ENCODE measurements at regions not wholly inside any gene's neighbourhood (a gene's known extent, or its start where the extent isn't known, plus 50 kb on each side); places are given as distances from the start of the nearest gene placed in this dataset.

DNA sequence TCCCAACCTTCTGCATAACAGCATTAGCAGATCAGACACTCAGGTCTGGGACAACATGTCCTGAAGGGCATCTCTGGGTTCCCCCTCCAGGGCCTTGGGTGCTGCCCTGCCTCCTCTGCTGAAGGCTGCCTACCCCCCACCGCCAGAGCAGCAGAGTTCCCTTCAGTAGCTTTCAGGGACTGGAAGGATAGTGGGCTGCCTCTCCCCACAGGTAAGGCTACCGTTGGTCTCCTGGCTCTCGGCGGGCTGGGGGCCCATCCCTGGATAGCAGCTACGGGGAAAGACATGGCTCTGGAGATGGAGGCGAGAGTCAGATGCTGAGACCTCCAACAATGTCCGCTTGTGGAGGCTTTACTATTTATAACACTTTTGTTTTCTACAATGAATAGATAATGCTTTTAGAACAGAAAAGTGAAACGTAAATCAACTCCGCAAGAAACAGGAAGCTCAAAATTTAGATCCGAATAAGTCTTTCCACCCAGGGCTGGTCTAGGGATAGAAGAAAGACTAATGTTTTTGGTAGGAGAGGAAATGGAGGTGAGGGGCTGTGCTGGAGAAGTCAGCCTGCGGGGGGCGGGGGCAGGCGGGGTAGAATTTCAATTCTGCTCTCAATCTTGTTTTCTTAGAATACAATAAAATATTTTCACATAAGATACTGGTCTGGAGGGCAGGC is 58.4 kb downstream of the ARL4C start:
- intact Hi-C loops (cut with DNase I), result no loop called here
- ATAC-seq (no peak), DNase-seq (no peak)

DNA sequence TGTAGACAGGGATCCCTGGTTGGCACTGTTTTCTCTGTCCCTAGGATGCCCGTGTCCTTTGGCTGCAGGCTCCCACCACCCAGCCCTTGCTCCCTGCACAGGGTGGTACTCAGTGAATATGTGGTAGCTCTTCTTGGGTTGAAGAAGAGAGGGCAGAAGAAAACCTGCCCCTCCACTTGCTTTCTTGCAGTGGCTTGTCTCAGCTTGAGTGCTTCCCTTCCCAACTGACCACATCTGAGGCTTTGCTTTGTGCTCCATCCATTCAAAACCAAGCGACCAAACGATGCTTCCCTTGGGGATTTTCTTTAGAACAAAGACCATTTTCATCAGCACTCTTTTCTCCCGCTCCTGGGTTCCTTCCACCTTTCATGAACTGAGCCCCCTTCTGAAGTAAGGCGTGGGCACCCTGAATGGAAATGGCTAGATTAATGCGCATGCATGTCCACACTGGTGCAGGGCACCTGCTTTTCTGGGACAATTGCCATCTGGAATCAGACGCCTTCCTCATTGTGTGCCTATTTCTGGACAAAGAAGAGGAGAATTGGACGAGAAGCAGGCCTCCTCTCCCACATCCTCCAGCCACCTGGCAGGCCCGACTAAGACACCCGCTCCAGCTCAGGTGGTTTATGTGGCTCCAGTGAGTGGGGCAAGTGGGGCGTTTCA is 59.1 kb downstream of the ARL4C start:
- no peak for DNase-seq
- intact Hi-C loops (cut with DNase I), result no loop called here
- ATAC-seq, result peak; percentile 19 to 39

DNA sequence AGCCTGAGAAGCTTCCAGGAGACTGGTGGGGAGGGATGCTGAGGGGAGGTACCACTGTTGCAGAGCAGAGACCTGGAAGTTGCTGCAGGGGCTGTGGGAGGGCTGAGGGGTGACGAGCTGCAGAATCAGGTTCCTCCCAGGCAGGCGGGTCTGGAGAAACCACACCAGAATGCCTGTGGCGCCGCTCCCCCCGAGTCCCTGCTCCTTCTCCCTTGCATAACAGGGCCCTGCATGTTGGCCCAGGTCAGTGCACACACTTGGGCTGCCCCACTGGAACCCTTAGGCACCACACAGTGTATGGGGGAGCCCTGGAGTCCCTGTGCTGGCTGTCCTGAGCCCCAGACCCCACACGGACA is 60.4 kb downstream of the ARL4C start:
- ATAC-seq (peak in 1 of 2 donors; percentile 26), DNase-seq (no peak)
- intact Hi-C loops (cut with DNase I), result no loop called here

GRCh38 chr2:234435836-234436481 is 60.9 kb downstream of the ARL4C start:
- intact Hi-C loops (cut with DNase I), result no loop called here
- DNase-seq (no peak), ATAC-seq (peak in 1 of 2 donors; percentile 65)

GRCh38 chr2:234433201-234433600 is 63.7 kb downstream of the ARL4C start:
- DNase-seq (no peak), ATAC-seq (no peak)
- intact Hi-C loops (cut with DNase I), result no loop called here

- no peak for ATAC-seq
Observed at GRCh38 chr2:234430871-234431270, 66.0 kb downstream of the ARL4C start.

DNA sequence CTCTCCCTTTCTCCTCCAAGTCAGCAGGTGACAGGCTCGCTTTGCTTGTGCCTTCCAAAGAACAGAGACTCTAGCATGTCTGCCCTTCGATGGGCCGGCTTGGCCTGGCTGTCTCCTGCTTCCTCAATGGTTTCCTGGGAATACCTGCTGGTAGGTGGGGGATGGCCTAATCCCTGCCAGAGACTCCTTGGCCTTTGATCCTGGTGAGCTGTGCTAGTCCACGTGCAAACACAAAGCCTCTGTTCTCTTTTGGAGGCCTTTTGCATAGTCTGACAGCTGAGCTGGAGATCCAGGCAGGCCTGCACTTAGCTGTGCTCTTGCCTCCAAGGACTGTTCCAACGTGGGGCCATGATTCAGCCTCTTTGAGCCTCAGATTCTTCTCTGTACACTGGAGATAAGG is 67.6 kb downstream of the ARL4C start:
- intact Hi-C loops (cut with DNase I), result no loop called here
- DNase-seq, result no peak
- ATAC-seq, result no peak

More at GRCh38 chr2:234430871-234431270, 66.0 kb downstream of the ARL4C start:
- intact Hi-C loops (cut with DNase I), result no loop called here
- DNase-seq, result no peak

GRCh38 chr2:234427081-234428061 is 69.5 kb downstream of the ARL4C start:
- no peak for DNase-seq
- ATAC-seq, result peak in 1 of 2 donors; percentile 44
- intact Hi-C loops (cut with DNase I), result no loop called here

DNA sequence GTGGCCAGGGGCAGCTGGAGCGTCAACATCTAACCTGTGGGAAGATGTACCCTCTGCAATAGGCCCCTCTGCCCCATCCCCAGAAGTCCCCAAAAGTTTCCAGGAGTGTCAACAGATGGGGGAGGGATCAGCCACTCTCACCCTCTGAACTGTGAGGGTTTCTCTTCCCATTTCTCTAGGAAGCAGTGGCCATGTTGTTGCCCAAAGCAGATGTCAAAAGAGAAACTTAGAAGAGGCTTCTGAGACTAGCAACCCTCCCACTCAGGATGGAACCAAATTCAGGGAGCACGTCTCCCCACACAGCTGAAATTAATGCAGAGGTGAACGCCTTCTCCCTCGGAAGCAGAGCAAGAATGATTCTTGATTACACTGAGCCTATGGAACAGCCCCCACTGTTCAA is 70.3 kb downstream of the ARL4C start:
- DNase-seq (no peak), ATAC-seq (no peak)
- intact Hi-C loops (cut with DNase I), result no loop called here

DNA sequence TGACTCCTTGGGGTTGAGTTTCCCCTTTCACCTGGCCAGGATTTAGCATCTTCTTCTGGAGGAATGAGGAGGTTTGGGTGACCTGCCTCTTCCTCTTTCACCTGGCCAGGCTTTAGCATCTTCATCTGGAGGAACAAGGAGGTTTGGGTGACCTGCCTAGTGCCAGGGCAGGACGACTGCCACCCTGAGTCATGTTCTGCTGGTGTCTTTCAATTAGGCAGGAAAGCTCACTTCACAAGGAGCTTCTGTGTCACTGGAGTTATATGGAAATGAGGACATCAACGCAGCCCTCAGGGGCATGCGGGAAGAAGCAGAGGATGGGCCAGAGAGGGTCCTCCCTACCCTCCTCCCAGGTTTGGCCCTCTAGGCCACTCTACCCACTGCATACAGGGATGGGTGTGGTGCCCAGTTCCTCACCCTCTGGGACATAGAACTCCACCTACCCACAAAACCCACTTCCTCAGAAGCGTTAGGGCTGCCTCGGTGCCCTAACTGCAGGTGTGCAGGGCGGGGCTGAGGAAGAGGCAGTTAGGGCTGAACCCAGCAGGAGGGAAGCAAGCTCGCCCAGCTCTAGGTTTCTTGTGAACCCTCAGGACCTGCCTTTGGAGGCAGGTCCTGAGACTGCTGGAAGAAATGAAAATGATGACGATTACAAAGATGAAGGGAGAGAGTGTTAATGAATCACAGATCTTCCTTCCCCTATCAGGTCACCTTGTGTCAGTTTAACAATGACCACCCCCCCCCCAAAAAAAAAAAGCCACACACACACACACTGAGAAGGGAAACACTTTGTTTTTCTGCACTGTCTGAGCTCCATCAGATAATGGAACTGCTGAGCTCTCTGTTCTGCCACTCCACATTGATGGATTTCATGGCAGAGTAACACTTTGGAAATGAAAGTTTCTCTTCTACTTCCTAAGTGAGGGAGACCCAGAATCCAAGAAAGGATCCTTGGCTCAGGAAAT is 71.0 kb downstream of the ARL4C start:
- intact Hi-C loops (cut with DNase I), result no loop called here
- ATAC-seq, result peak; percentile 57 to 71
- DNase-seq, result no peak

- ATAC-seq (no peak), DNase-seq (no peak)
- intact Hi-C loops (cut with DNase I), result no loop called here
Observed at GRCh38 chr2:234423884-234424283, 73.0 kb downstream of the ARL4C start.

DNA sequence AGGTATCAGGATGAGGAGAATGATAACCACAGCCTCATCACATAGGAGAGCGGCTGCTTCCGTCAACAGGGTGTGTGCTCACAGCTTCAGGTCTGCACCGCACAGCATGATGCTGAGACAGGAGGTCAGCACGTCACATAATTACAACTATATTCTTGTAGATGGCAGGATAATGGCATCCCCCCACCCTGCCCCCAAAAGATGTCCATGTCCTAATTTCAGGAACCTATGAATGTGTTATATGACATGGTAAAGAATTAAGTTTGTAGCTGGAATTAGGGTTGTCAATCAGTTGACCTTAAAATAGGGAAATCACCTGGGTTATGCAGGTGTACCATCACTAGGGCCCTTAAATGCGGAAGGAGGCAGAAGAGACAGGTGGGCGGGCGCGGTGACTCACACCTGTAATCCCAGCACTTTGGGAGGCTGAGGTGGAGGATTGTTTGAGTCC is 73.9 kb downstream of the ARL4C start:
- DNase-seq (no peak), ATAC-seq (peak in 1 of 2 donors; percentile 44)
- intact Hi-C loops (cut with DNase I), result no loop called here

GRCh38 chr2:234422273-234422732 is 74.6 kb downstream of the ARL4C start:
- ATAC-seq (peak in 1 of 2 donors; percentile 81), DNase-seq (no peak)
- intact Hi-C loops (cut with DNase I), result no loop called here

DNA sequence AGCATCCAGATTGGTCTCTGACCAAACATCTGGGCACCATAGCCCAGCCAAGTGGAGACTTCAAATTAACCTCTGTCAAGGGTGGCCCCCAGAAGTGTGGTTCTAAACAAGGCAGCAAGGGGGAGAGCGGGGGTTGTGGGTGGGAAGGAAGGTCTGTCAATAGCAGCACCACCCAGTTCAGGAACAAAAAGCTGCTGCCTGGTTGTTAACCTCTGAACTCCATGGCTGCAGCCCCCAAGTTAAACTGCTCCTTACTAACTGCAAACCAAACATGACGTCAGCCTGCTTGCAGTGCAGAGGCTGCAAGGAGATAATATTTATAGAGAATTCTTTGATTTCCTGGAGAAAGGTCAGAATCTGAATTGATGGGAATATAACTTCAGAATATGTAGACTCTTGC is 76.5 kb downstream of the ARL4C start:
- intact Hi-C loops (cut with DNase I), result no loop called here
- ATAC-seq (no peak), DNase-seq (no peak)

GRCh38 chr2:234419726-234420125 is 77.2 kb downstream of the ARL4C start:
- DNase-seq (no peak), ATAC-seq (no peak)
- intact Hi-C loops (cut with DNase I), result no loop called here

GRCh38 chr2:234415706-234416105 is 81.2 kb downstream of the ARL4C start:
- DNase-seq (no peak), ATAC-seq (no peak)
- intact Hi-C loops (cut with DNase I), result no loop called here

- DNase-seq, result no peak
- intact Hi-C loops (cut with DNase I), result no loop called here
- ATAC-seq, result peak in 1 of 2 donors; percentile 78
Observed at GRCh38 chr2:234414596-234414995, 82.3 kb downstream of the ARL4C start.

GRCh38 chr2:234412726-234413125 is 84.2 kb downstream of the ARL4C start:
- ATAC-seq, result peak in 1 of 2 donors; percentile 68
- no peak for DNase-seq
- intact Hi-C loops (cut with DNase I), result no loop called here
